ENCODE measurements at regions not wholly inside any gene's neighbourhood (a gene's known extent, or its start where the extent isn't known, plus 50 kb on each side); places are given as distances from the start of the nearest gene placed in this dataset.

DNA sequence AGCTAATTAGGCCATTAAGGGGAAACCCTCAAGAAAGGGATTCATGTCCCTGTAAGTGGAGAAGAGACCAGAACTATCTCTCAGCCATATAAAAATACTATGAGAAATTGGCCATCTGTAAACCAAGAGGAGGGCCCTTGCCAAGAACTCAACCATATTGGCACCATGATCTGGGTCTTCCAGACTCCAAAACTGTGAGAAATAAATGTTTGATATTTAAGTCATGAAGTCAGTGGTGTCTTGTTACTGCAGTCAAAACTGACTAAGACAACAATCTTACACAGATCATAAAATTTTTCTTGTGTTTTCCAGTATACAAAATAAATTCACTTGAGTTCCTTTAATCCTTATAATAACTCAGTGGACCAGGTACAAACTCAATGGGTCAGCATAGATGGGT lies 589.8 kb upstream of the CDH2 start:
- no peak overlapping the region for H2BK5ac ChIP-seq (ENCODE audit: insufficient read length, low read length)
- TF ChIP-seq, protein P1, sequence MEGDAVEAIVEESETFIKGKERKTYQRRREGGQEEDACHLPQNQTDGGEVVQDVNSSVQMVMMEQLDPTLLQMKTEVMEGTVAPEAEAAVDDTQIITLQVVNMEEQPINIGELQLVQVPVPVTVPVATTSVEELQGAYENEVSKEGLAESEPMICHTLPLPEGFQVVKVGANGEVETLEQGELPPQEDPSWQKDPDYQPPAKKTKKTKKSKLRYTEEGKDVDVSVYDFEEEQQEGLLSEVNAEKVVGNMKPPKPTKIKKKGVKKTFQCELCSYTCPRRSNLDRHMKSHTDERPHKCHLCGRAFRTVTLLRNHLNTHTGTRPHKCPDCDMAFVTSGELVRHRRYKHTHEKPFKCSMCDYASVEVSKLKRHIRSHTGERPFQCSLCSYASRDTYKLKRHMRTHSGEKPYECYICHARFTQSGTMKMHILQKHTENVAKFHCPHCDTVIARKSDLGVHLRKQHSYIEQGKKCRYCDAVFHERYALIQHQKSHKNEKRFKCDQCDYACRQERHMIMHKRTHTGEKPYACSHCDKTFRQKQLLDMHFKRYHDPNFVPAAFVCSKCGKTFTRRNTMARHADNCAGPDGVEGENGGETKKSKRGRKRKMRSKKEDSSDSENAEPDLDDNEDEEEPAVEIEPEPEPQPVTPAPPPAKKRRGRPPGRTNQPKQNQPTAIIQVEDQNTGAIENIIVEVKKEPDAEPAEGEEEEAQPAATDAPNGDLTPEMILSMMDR (conservative IDR thresholded peaks at IDR 0.05): no peak
- no peaks in the 10 kb centered on the region for H3K79me1 ChIP-seq (ENCODE audit: insufficient read depth, low read depth, low read length, poor library complexity, severe bottlenecking)
- no peak overlapping the region for H3K18ac ChIP-seq (ENCODE audit: insufficient read length, low read depth, low read length)
- H3K4me1 ChIP-seq (ENCODE audit: insufficient read depth, low read length): no peaks in the 10 kb centered on the region
- no peaks in the 10 kb centered on the region for H4K20me1 ChIP-seq (ENCODE audit: control insufficient read depth, insufficient read depth, insufficient read length)
- H3K27ac Mint-ChIP-seq: no peak overlapping the region
- no peak overlapping the region for H2BK12ac ChIP-seq (ENCODE audit: insufficient read length, low read depth, low read length)
- H4K5ac ChIP-seq (ENCODE audit: insufficient read length, low read depth, low read length): no peak overlapping the region
- H3K9ac ChIP-seq (ENCODE audit: extremely low read depth, insufficient read length, low read length): no peak overlapping the region
- no peak overlapping the region for H3K14ac ChIP-seq (ENCODE audit: insufficient read depth, low read length)
- no peaks in the 10 kb centered on the region for H3K27me3 Mint-ChIP-seq (ENCODE audit: low read depth)
- H3T11ph ChIP-seq (ENCODE audit: low read length): no peak overlapping the region
- no peak overlapping the region for H3K23ac ChIP-seq (ENCODE audit: insufficient read length, low read depth, low read length)
- H4K91ac ChIP-seq (ENCODE audit: insufficient read length, low read depth, low read length): no peak overlapping the region
- H3K56ac ChIP-seq (ENCODE audit: insufficient read length, low read depth, low read length): no peak overlapping the region
- no peak overlapping the region for H3K4me3 Mint-ChIP-seq
- H2AK5ac ChIP-seq (ENCODE audit: insufficient read length, low read length): no peak overlapping the region
- no peak overlapping the region for H3K27ac ChIP-seq (ENCODE audit: insufficient read length, low read depth, low read length)
- DNase-seq: no peak
- no peak overlapping the region for H2BK15ac ChIP-seq (ENCODE audit: low read depth, low read length)
- no peaks in the 10 kb centered on the region for H3K9me3 ChIP-seq (ENCODE audit: control insufficient read depth, low read depth, low read length)
- no peaks in the 10 kb centered on the region; a peak in 1 of 4 replicates for H3K4me1 Mint-ChIP-seq
- no peaks in the 10 kb centered on the region for H3K23me2 ChIP-seq (ENCODE audit: insufficient read length, low read depth, low read length, poor library complexity, severe bottlenecking)
- H2BK120ac ChIP-seq (ENCODE audit: low read depth, low read length, poor library complexity, severe bottlenecking): no peak overlapping the region
- H3K4ac ChIP-seq (ENCODE audit: low read depth, low read length): no peak overlapping the region
- no peak overlapping the region for H4K8ac ChIP-seq (replicated peaks; ENCODE audit: insufficient read length, low read depth, low read length)
- H3K79me2 ChIP-seq (ENCODE audit: insufficient read depth, low read length): no peaks in the 10 kb centered on the region
- H3K36me3 Mint-ChIP-seq (ENCODE audit: insufficient read depth in 1 of 3, low read depth in 3 of 3): no peaks in the 10 kb centered on the region
- H3K9me3 Mint-ChIP-seq: no peaks in the 10 kb centered on the region
- no peak overlapping the region for H2BK20ac ChIP-seq (ENCODE audit: low read depth, low read length, poor library complexity, severe bottlenecking)
- H3K27me3 ChIP-seq (ENCODE audit: insufficient read depth, low read length): no peaks in the 10 kb centered on the region
- H3K4me2 ChIP-seq (ENCODE audit: insufficient read depth, insufficient read length, low read length): no peak overlapping the region
- no peak overlapping the region for H2AFZ ChIP-seq (ENCODE audit: low read length)
